Activated CD4-positive, CD25-positive, alpha-beta regulatory T cell treated with anti-CD3 and anti-CD28 coated beads, Interleukin-2, amount 50 U/mL, for 72 hours (primary cell): ENCODE measurements at regions not wholly inside any gene's neighbourhood (a gene's known extent, or its start where the extent isn't known, plus 50 kb on each side); places are given as distances from the start of the nearest gene placed in this dataset.
A peak's percentile ranks its signal among the peaks of the same experiment; 100 is the strongest.
"Not testable (repeated sequence)": the region's sequence is repeated elsewhere in the genome, so short reads cannot be mapped to it uniquely, and the experiment has no call there.

ENCODE experiments used
- DNase-seq: peaks from one replicate; pipeline ENCODE4 v3.0.0; 2021

DNA sequence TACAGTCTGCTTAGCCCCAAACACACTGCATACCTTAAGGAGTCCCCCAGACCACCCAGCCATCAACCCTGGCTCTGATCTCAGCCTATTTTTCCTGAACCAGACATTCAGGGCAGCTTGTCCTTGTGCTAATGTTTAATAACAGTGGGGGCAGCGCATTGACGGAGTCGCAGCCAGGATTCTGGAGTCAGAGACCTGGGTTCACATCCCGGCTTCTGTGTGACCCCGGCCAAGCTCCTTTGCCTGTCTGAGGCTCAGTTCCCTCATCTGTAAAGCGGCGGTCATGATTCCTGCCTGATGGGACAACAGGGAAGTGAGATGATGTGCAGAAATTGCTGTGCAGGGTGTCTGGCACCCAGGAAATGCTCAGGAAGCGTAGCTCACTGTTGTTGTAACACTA lies 63.1 kb downstream of the MATN1 start:
- DNase-seq: no peak

GRCh38 chr1:30659702-30660101 lies 63.7 kb downstream of the MATN1 start:
- no peak for DNase-seq

DNA sequence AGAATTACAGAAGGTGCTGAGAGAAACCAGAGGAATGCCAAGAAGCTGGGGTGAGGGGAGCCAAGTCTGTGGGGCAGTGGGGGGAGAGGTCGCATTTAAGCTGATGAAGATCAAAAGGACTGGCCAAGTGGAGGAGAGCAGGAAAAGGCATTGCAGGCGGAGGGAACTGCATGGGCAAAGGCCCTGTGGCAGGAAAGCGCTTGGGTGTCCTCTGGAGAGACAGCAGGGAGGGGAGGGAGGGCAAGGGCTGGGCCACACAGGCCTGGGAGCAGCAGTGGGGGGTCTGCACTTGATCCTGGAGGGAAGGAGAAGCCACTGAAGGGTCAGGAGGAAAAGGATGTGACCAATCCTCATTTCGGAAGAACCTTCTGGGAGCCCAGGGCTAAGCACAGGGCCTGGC lies 65.0 kb downstream of the MATN1 start:
- not testable (repeated sequence) for DNase-seq

- DNase-seq: peak; percentile 23
Measured at GRCh38 chr1:30658014-30658336, 65.4 kb downstream of the MATN1 start.

- DNase-seq: peak; percentile 24
Measured at GRCh38 chr1:30657131-30658013, 66.0 kb downstream of the MATN1 start.

GRCh38 chr1:30656171-30656940 lies 67.0 kb downstream of the MATN1 start:
- DNase-seq: peak; percentile 14

DNA sequence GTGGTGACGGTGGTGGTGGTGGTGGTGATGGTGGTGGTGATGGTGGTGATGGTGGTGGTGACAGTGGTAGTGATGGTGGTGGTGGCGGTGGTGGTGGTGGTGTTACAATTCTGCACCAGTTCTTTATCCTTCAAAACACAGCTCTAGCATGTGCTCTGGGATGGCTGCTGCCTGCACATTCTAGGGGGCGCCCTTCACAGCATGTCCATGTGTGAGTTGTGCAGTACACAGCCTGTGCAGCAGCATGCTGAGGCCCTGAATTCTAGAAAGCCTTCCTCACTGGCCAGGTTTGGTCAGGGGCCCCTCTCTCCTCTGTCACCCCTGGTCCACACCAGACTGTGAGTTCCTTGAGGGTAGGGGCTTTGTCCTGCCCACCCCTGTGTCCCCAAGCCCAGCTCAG lies 67.7 kb downstream of the MATN1 start:
- no peak for DNase-seq

GRCh38 chr1:30654188-30654587 lies 69.2 kb downstream of the MATN1 start:
- no peak for DNase-seq

DNA sequence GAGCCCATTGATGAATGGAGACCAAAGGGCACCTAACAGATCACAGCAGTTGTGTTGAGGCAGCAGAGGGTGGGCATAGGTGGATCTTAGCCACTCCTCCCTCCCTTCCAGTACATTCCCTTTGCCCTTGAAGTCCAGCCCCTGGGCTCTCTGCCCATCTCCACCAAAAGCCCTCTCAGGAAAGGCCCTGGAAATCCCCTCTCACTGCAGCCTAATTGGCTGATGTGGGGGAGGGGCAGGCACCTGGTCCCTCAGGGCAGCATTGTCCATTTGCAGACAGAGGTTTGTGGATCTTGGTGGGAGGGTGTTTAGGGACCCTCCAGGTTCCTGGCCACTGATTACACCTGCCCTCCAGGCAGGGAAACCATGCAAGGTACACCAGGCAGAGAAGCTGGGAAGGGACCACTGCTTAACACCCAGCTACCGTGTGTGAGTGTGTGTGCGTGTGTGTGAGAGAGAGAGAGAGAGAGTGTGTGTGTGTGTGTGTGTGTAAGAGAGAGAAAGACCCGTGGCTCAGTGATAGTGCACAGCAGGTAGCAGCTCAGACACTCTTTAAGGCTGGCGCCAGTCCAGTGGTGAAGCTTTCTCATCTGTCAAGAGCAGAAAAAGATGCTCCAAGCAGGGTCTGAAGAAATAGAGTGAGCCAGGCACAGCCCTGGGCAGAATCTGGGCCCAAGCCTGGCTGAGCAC lies 71.1 kb downstream of the MATN1 start:
- peak; percentile 13 for DNase-seq

DNA sequence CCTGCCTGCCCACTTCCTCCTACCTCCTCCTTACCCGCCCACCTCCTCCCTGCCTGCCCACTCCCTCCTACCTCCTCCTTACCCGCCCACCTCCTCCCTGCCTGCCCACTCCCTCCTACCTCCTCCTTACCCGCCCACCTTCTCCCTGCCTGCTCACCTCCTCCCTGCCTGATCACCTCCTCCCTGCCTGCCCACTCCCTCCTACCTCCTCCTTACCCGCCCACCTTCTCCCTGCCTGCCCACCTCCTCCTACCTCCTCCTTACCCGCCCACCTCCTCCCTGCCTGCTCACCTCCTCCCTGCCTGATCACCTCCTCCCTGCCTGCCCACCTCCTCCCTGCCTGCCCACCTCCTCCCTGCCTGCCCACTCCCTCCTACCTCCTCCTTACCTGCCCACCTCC lies 72.0 kb downstream of the MATN1 start:
- DNase-seq: not testable (repeated sequence)

- no peak for DNase-seq
Measured at GRCh38 chr1:30650968-30651320, 72.4 kb downstream of the MATN1 start.

- DNase-seq: no peak
Measured at GRCh38 chr1:30650038-30650967, 73.1 kb downstream of the MATN1 start.

- DNase-seq: no peak
Measured at GRCh38 chr1:30649321-30649991, 73.9 kb downstream of the MATN1 start.

DNA sequence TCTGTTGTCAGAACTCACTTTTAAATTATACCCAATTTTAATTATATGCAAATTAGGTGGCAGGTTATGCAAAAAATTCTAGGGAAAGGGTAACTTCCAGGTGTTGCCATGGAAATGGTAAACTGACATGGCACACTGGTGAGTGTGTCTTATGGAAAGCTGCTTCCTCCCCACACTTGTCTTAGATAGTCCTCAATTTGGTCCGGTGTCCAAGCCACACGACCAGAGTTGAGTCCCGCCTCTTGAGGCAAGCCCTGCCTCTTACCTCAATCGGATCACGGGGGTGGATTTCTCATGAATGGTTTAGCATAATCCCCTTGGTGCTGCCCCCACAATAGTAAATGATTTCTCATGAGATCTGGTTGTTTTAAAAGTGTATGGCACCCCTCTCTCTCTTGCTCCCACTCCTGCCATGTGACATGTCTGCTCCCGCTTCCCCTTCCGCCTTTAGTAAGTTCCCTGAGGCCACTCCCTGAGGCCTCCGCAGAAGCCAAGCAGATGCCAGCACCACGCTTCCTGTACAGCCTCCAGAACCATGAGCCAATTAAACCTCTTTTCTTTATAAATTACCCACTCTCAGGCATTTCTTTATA lies 74.9 kb downstream of the MATN1 start:
- no peak for DNase-seq

DNA sequence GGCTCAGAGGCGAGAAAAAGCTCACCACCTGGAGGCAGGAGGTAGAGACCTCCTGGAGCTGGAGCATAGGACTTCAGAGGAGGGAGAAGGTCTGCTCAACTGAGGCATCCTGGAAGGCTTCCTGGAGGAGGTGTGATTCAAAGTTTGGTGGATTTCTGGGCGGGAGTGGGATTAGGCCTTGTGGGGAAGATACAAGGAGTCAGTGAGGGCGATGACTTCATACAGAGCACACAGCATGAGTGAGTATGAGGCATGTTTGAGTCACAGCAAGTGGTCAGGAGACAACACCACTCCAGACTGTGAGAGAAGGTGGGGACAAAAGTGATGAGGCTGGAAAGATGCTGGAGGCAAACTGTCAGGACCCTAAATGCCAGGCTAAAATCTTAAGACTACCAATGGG lies 77.6 kb downstream of the MATN1 start:
- DNase-seq: no peak

- DNase-seq: no peak
Measured at GRCh38 chr1:30642391-30643120, 80.8 kb downstream of the MATN1 start.

DNA sequence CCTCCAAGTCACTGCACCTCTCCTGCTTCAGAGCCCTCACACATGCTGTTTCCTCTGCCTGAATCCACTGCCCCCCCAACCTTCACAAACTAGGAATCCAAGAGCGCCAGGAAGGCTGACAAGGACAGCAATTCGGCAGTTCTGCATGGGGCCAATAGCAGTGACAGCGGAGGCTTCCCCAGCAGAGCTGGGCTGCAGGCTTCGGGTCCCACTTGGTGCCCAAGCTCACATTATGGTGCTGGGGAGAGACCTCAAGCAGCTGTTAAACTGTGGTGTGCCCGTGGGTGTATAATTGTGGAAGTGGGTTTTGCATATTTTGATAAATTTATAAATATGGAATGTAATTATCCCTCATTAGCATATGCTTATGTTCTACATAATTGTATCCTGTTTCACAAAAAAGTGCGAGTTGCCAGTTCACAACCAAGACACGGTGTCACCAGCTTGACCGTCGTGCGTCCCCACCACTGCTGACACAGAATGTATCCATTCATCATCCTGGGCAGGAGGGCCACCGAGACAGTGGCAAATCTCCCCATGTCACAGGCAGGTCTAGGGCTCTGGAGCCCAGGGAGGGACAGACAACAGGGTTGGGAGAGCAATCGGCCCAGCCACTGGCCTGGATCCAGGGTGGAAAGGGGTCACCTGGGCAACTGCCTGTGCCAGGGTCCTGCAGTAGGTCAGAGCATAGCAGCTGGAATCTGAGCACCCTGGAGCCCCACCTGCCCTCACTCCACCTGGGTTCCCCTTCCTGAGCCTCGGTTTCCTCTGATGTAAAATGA lies 81.6 kb downstream of the MATN1 start:
- DNase-seq: no peak

- DNase-seq: no peak
Measured at GRCh38 chr1:30639881-30640452, 83.4 kb downstream of the MATN1 start.

DNA sequence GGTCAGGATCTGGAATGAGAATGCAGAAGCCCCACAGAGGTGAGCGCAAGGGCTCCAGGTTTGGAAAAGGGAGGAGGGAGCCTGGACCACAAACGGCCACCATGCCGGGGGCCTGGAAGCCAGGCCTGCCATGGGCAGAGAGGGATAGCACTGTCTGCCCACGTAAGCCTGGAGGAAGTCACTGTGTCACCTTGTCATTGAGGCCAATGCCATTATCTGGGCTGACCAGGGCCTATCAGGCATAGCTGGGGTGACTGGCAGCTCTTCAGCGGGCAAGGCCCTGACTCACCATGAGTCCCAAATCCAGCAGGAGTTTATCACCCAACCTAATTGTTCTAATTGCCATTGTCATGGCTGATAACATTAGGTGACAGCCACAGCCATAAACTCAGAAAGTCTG lies 84.6 kb downstream of the MATN1 start:
- DNase-seq: no peak

- no peak for DNase-seq
Measured at GRCh38 chr1:30638086-30638485, 85.3 kb downstream of the MATN1 start.
